Cardiac fibroblast (primary cell): ENCODE measurements at regions not wholly inside any gene's neighbourhood (a gene's known extent, or its start where the extent isn't known, plus 50 kb on each side); places are given as distances from the start of the nearest gene placed in this dataset.

Experiments
- DNase-seq, 2 donors: peaks; one replicate each; pipeline versions ENCODE4 v3.0.0 to v3.0.0-alpha.2; 2010; ENCODE audit warnings: low read depth in 2 of 2
- H3K4me3 ChIP-seq, 2 donors: replicated peaks in 1 of 2; 1 replicate in 1 of 2; 2 replicates in 1 of 2; pipeline ENCODE4 v1.5.1; 2011; ENCODE audit warnings: low read depth in 2 of 2, low read length in 2 of 2, mild to moderate bottlenecking in 2 of 2, moderate library complexity in 1 of 2
- TF ChIP-seq, protein P1 (sequence below): IDR thresholded peaks from one replicate; pipeline ENCODE4 v1.5.1; 2011; ENCODE audit warnings: low read depth, mild to moderate bottlenecking, low read length, inconsistent platforms

DNA sequence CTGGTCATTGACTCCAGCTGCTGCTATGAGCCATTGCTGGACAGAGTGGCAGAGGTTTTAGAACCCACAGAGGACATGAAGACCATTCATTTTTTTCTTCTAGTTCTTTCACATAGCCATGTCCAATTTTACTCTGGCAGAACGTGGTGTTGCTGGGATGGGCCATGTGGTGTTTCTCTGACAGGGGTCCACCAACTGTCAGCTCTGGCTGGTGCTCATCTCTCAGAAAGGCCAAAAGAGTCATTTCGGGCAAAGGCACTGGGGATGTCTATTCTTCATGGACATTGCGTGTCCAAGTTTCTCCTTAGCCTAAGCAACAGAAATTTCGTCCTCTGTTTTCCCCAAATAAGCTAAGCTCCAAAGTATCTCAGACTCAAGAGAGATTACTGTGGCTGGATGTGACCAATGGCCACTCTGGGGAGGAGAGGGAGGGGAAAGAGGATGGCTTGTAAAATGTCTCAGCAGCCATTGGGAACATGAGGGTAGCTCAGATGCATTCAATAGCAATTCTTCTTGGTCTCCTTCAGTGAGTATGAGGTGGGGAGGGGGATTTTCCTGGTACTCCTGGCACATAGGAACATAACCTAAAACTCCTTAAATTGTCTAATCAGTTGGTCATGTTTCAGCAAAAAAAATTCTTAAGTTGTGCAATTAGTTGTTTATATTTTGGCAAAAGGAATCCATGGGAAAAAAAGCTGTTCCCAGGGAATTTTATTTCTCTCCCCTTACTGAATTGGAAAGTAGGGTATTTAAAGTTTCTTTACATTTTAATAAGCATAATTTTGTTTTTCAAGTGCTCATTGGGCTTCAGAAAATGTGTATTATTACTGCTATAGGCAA is 131.6 kb upstream of the MITF start:
- TF ChIP-seq, protein P1, sequence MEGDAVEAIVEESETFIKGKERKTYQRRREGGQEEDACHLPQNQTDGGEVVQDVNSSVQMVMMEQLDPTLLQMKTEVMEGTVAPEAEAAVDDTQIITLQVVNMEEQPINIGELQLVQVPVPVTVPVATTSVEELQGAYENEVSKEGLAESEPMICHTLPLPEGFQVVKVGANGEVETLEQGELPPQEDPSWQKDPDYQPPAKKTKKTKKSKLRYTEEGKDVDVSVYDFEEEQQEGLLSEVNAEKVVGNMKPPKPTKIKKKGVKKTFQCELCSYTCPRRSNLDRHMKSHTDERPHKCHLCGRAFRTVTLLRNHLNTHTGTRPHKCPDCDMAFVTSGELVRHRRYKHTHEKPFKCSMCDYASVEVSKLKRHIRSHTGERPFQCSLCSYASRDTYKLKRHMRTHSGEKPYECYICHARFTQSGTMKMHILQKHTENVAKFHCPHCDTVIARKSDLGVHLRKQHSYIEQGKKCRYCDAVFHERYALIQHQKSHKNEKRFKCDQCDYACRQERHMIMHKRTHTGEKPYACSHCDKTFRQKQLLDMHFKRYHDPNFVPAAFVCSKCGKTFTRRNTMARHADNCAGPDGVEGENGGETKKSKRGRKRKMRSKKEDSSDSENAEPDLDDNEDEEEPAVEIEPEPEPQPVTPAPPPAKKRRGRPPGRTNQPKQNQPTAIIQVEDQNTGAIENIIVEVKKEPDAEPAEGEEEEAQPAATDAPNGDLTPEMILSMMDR, result no peak
- H3K4me3 ChIP-seq, result no peak overlapping the region
- DNase-seq, result no peak

DNA sequence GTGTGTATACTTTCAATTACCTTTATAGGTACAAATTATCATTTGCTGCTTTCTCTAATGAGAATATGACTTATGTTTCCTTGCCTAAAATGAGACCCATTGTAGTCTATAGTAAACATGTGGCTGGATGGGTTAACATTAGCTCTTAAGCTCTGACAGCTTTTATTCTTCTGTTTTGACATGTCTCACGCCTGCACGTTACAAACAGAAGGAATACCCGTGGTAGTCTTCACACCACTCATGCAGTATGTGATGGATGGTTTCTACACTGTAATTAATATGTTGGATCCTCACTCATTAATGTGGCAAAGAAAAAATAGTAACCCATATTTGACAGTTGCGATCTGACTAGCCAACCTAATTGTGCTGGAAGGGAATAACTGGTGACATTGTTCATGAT is 133.4 kb upstream of the MITF start:
- TF ChIP-seq, protein P1, result no peak
- no peak for DNase-seq
- H3K4me3 ChIP-seq, result no peak overlapping the region

DNA sequence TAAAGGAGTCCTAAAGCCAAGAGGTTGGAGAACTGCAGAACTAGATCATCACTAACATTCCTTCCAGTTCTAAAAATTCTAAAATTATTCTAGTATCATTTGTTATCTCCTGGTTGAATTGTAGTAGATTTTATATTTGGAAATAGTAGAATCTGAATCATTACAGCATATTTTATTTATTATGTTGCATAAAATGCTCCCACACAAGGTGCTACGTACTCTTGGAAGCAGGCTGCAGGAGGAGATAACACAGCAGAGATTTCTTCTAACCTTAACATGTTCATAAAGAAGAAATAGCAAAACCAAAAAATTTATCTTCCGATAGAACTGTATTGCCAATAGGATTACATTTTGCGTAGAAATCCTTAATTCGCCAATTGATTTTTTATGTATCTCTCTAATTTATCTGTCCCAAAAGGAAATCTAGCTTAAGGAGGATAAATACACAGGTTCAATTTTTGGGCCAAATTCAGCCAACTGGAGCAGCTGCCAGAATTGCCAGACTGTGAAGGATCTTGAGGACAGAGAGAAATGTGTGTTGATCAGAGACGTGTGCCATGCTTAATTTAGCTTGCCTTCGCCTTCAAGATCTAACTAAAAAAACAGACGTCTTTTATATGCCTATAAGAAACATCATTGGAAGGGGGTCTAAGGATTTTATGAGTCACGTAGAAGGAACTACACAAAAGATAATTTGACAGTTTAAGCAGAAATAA is 134.4 kb upstream of the MITF start:
- TF ChIP-seq, protein P1, result no peak
- no peak for DNase-seq
- no peak overlapping the region for H3K4me3 ChIP-seq

DNA sequence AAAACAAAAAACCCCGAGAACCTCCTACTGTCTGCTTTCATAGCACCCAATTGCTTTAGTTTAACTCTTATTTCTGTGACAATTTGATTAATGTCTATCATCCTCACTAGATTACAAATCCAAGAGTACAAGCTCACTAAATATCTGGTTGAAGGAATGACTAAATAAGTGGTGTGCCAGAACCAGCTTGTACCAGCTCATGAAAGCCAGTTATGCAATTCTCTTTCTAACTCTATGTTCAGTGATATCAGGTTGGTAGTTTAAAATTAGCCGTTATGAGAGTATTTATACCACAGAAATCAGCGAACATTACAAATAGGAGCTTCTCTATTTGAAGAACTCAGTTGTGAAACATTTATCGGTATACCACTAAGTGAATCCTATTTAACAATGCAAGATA is 137.2 kb upstream of the MITF start:
- no peak for DNase-seq
- H3K4me3 ChIP-seq, result no peak overlapping the region
- TF ChIP-seq, protein P1, result no peak

DNA sequence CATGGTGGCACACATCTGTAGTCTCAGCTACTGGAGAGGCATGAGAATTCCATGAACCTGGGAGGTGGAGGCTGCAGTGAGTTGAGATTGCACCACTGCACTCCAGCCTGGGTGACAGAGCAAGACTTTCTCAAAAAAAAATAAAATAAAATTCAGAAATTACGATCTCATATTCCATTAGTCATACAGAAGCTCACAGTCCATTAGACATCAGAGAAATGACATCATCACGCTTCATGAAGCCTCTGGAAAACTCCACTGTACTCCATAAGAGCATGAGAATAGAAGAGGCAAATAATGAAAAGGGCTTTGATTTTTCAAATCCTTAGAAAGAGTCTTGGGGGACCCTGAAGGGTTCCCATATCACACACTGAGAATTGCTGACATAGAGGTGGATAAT is 145.0 kb upstream of the MITF start:
- H3K4me3 ChIP-seq, result no peak overlapping the region
- no peak for DNase-seq
- TF ChIP-seq, protein P1, result no peak

DNA sequence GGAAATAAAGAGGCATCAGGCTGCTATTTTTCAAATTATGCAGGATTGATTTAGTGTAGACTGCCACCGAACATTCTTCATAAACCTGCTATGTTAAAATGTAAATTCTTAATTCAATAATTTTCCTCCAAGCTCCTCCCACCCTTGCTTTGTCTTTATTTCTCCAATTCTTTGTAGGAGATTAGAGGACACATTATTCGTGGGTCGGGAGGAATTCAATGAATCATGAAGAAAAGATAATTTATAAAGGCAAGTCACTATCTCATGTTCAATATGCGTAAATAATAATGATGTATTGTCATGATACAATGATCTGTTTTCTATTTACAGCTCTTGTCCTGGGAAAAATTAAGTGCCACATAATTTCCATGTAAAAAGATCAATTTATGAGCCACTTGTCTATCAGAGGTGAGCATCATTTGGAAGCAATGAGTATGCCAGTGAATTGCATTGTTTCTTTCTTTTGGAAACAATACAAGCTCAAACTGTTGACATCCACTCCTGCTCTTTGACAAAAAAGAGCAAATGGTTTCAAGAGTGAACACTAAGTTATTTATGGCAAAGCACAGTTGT is 148.0 kb upstream of the MITF start:
- no peak for DNase-seq
- H3K4me3 ChIP-seq, result no peak overlapping the region
- TF ChIP-seq, protein P1, result no peak
